ENCODE measurements at regions not wholly inside any gene's neighbourhood (a gene's known extent, or its start where the extent isn't known, plus 50 kb on each side); places are given as distances from the start of the nearest gene placed in this dataset.

GRCh38 chr2:111695441-111696007 is 188.5 kb downstream of the ANAPC1 start:
- no peak overlapping the region for H3K4me3 ChIP-seq (ENCODE audit: low read depth, low read length)
- in situ Hi-C loops (cut with HindIII; ENCODE audit: low sequenced_read_pairs) = loop anchor here (25.0 kb wide), 1 partner anchor 558 kb away; no protein-coding TSS in a partner anchor
- DNase-seq (ENCODE audit: low read depth, low spot score) = no peak
- TF ChIP-seq, protein P1, sequence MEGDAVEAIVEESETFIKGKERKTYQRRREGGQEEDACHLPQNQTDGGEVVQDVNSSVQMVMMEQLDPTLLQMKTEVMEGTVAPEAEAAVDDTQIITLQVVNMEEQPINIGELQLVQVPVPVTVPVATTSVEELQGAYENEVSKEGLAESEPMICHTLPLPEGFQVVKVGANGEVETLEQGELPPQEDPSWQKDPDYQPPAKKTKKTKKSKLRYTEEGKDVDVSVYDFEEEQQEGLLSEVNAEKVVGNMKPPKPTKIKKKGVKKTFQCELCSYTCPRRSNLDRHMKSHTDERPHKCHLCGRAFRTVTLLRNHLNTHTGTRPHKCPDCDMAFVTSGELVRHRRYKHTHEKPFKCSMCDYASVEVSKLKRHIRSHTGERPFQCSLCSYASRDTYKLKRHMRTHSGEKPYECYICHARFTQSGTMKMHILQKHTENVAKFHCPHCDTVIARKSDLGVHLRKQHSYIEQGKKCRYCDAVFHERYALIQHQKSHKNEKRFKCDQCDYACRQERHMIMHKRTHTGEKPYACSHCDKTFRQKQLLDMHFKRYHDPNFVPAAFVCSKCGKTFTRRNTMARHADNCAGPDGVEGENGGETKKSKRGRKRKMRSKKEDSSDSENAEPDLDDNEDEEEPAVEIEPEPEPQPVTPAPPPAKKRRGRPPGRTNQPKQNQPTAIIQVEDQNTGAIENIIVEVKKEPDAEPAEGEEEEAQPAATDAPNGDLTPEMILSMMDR (IDR thresholded peaks at IDR 0.05; ENCODE audit: low read depth, low read length) = no peak

DNA sequence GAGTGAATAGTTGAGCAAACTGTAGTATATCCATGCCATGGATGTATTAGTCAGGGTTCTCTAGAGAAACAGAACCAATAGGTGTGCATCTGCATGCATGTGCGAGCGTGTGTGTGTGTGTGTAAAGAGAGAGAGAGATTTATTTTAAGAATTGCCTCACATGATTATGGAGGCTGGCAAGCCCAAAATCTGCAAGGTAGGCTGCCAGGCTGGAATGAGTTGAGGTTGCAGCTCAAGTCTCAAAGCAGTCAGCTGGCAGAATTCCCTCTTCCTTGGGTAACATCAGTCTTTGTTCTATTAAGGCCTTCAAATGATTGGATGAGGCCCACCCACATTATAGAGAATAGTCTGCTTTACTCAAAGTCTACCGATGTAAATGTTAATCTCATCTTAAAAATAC is 187.8 kb downstream of the ANAPC1 start:
- in situ Hi-C loops (cut with HindIII; ENCODE audit: low sequenced_read_pairs) = loop anchor here (25.0 kb wide), 1 partner anchor 559 kb away; no protein-coding TSS in a partner anchor

DNA sequence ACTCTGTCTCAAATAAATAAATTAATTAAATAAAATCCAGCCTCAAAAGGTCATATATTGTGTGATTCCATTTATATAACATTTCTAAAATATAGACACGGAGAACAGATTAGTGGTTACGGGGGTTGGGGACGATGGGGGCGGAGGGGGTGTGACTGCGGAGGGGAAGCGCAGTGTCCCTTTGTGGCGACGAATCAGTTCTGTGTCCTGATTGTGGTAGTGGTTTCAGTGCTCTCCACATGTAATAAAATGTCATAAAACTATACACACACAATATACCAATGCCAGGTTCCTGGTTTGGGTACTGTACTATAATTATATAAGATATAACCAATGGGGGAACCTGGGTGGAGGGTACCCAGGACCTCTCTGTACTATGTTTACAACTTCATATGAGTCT is 186.4 kb downstream of the ANAPC1 start:
- DNase-seq (ENCODE audit: low read depth, low spot score) = no peak
- in situ Hi-C loops (cut with HindIII; ENCODE audit: low sequenced_read_pairs) = loop anchor here (25.0 kb wide), 1 partner anchor 560 kb away; no protein-coding TSS in a partner anchor
- TF ChIP-seq, protein P1 (IDR thresholded peaks at IDR 0.05; ENCODE audit: low read depth, low read length) = no peak
- no peak overlapping the region for H3K4me3 ChIP-seq (ENCODE audit: low read depth, low read length)

More for the DNA sequence above, 187.8 kb downstream of the ANAPC1 start:
- TF ChIP-seq, protein P1 (IDR thresholded peaks at IDR 0.05; ENCODE audit: low read depth, low read length) = no peak
- no peak overlapping the region for H3K4me3 ChIP-seq (ENCODE audit: low read depth, low read length)
- no peak for DNase-seq (ENCODE audit: low read depth, low spot score)

- in situ Hi-C loops (cut with HindIII; ENCODE audit: low sequenced_read_pairs) = loop anchor here (25.0 kb wide), 1 partner anchor 561 kb away; no protein-coding TSS in a partner anchor
- DNase-seq (ENCODE audit: low read depth, low spot score) = no peak
- no peak overlapping the region for H3K4me3 ChIP-seq (ENCODE audit: low read depth, low read length)
- TF ChIP-seq, protein P1 (IDR thresholded peaks at IDR 0.05; ENCODE audit: low read depth, low read length) = no peak
Observed at GRCh38 chr2:111698089-111698488, 185.9 kb downstream of the ANAPC1 start.

- TF ChIP-seq, protein P1 (IDR thresholded peaks at IDR 0.05; ENCODE audit: low read depth, low read length) = peak; percentile 63
- in situ Hi-C loops (cut with HindIII; ENCODE audit: low sequenced_read_pairs) = loop anchor here (25.0 kb wide), 1 partner anchor 562 kb away; no protein-coding TSS in a partner anchor
- peak; percentile 99 for DNase-seq (ENCODE audit: low read depth, low spot score)
- no peak overlapping the region for H3K4me3 ChIP-seq (ENCODE audit: low read depth, low read length)
Observed at GRCh38 chr2:111698743-111699554, 185.0 kb downstream of the ANAPC1 start.

GRCh38 chr2:111701266-111701665 is 182.7 kb downstream of the ANAPC1 start:
- no peak overlapping the region for H3K4me3 ChIP-seq (ENCODE audit: low read depth, low read length)
- in situ Hi-C loops (cut with HindIII; ENCODE audit: low sequenced_read_pairs) = no loop called here
- TF ChIP-seq, protein P1 (IDR thresholded peaks at IDR 0.05; ENCODE audit: low read depth, low read length) = no peak
- DNase-seq (ENCODE audit: low read depth, low spot score) = no peak

Measured in astrocyte of the spinal cord (primary cell).